GM18498 (cell line): ENCODE measurements at regions not wholly inside any gene's neighbourhood (a gene's known extent, or its start where the extent isn't known, plus 50 kb on each side); places are given as distances from the start of the nearest gene placed in this dataset.

ENCODE experiments used
- ATAC-seq: cut with Tn5 transposase; IDR thresholded peaks from one replicate; pipeline ENCODE4 v1.9.1; 2021; ENCODE audit warnings: mild to moderate bottlenecking, moderate library complexity; ENCODE audit not compliant: unreplicated experiment

- no peak for ATAC-seq
These were observed 53.9 kb upstream of the CAV2 start for GRCh38 chr7:116445447-116446211.

DNA sequence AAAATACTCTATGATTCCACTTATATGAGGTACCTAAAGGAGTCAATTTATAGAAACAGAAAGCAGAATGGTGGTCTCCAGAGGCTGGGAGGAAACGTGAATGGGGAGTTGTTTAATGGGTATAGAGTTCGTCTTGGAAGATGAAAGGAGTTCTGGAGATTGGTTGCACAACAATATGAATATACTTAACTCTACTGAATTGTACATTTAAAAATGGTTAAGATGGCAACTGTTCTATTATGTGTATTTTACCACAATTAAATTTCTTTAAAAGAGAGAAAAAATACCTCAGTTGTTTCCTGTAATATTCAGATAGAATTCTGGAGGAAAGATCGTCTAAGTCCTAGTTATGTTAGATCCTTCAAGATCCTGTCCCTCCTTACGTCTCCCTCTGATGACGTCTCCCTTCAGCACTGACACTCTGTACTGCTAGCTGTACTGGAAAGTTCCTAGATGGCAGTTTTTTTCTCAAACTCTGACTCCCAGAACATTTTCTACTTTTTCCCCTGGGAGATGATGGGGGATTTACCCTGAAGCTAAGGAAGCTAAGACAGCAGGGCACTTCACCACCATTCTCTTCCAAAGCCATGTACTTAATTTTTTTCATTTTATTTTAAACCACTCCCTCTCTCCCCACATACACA is 53.2 kb upstream of the CAV2 start:
- no peak for ATAC-seq

- no peak for ATAC-seq
These were observed 52.1 kb upstream of the CAV2 start for GRCh38 chr7:116447436-116447835.

DNA sequence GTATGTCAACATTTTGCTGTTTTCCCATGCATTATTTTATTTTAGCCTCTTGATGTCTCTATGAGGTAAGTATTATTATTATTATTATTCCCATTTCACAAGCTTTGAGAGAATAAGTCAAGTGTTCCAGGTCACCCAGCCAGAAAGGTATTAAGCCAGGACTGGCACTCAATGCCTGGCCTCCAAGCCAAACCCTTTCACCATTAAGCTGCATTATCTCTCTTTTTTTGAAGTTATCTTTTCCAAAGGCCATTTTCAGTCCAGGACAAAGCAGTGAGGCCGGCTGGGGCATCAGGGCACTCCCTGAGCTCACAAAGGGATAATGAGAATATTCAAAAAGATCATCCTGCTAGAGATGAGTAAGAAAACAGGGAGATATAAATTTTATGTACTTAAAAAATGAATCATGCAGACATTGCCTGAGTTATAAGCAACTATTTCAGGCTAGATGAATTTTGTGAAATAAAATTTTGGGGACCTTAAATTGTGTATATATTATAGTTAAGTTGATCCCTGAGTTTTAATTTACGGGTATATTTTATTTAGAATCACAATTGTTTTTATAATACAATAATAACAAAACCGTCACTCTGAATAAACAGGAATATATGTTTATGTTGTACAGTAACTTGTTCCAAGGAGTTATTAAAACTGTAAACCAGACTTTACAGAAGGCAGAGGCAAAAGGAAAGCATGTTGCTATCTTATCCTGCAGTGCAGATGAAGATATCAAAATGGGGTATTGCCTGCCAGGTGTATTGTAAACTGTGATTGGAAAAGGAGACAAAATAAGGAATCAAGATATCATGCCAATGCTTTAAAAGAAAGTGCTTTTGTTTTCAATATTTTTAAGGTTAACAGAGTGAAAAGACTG is 51.3 kb upstream of the CAV2 start:
- no peak for ATAC-seq

GRCh38 chr7:116449441-116449840 is 50.1 kb upstream of the CAV2 start:
- no peak for ATAC-seq
